ENCODE measurements at regions not wholly inside any gene's neighbourhood (a gene's known extent, or its start where the extent isn't known, plus 50 kb on each side); places are given as distances from the start of the nearest gene placed in this dataset.

DNA sequence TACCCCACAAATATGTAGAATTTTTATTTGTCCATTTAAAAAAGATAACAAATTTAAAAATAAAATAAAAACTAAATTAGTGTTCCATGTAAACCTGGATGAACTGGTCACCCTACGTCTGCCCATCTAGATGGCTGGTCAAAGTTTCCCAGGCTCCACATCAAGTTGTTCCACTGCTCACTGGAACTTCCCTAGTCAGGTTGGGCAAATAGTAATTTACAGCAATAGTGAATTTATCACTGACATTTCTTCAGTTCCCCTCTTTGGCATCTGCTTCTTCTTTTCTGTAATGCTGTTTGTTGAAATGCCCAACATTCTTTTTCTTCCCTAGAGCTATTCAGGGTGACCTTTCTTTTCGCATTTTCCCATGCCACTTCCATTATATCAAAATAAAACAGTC lies 272.7 kb upstream of the BTG1 start:
- TF ChIP-seq, protein P1, sequence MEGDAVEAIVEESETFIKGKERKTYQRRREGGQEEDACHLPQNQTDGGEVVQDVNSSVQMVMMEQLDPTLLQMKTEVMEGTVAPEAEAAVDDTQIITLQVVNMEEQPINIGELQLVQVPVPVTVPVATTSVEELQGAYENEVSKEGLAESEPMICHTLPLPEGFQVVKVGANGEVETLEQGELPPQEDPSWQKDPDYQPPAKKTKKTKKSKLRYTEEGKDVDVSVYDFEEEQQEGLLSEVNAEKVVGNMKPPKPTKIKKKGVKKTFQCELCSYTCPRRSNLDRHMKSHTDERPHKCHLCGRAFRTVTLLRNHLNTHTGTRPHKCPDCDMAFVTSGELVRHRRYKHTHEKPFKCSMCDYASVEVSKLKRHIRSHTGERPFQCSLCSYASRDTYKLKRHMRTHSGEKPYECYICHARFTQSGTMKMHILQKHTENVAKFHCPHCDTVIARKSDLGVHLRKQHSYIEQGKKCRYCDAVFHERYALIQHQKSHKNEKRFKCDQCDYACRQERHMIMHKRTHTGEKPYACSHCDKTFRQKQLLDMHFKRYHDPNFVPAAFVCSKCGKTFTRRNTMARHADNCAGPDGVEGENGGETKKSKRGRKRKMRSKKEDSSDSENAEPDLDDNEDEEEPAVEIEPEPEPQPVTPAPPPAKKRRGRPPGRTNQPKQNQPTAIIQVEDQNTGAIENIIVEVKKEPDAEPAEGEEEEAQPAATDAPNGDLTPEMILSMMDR (IDR thresholded peaks at IDR 0.05), result no peak
- no peak for TF ChIP-seq EZH2 (IDR thresholded peaks at IDR 0.05)
- TF ChIP-seq EZH2phosphoT487 (IDR thresholded peaks at IDR 0.05), result no peak

All from neural progenitor cell (in vitro differentiated cells).